ENCODE measurements at regions not wholly inside any gene's neighbourhood (a gene's known extent, or its start where the extent isn't known, plus 50 kb on each side); places are given as distances from the start of the nearest gene placed in this dataset.

DNA sequence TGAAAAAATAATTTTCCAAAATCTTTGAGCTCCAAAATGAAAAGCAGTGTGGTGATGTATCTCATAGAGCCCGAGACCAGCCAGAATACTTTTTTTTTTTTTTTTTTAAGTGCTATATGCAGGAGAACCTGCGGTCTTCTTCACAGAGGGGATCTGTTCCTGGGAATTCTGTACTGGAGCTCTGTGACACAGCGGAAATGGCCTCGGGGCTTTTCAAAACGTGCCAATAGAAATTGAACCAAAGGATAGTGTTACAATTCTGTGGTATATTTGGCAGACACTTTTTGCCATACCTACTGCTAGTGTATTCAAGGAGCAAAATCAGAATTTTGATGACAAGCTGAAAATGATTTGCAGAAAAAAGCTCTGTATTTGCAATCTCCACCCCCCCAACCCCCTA lies 1429.3 kb upstream of the LRRTM3 start:
- no peak overlapping the region for H3K4me3 ChIP-seq (ENCODE audit: low read depth, low read length)
- TF ChIP-seq, protein P1, sequence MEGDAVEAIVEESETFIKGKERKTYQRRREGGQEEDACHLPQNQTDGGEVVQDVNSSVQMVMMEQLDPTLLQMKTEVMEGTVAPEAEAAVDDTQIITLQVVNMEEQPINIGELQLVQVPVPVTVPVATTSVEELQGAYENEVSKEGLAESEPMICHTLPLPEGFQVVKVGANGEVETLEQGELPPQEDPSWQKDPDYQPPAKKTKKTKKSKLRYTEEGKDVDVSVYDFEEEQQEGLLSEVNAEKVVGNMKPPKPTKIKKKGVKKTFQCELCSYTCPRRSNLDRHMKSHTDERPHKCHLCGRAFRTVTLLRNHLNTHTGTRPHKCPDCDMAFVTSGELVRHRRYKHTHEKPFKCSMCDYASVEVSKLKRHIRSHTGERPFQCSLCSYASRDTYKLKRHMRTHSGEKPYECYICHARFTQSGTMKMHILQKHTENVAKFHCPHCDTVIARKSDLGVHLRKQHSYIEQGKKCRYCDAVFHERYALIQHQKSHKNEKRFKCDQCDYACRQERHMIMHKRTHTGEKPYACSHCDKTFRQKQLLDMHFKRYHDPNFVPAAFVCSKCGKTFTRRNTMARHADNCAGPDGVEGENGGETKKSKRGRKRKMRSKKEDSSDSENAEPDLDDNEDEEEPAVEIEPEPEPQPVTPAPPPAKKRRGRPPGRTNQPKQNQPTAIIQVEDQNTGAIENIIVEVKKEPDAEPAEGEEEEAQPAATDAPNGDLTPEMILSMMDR (IDR thresholded peaks at IDR 0.05; ENCODE audit: low read depth, low read length, missing control alignments) = no peak
- DNase-seq (ENCODE audit: low read depth) = no peak

DNA sequence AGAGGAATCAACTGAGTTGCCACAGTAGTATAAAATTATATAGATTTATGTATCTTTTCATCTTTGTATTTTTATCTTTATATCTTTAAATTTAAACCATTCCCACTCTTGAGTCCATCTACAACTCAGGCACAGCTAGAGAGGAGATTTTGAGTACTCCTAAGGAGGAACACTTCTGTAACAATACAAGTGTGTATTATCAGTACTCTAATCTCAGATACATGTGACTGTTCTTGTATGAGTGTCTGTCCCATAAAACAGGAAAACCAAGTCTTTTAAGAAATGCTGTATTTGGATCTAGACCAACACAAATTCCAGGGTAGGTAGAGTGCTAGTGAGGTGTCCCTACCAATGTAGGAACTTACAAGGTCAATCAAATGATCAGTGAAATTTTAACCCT lies 1428.0 kb upstream of the LRRTM3 start:
- no peak for DNase-seq (ENCODE audit: low read depth)
- H3K4me3 ChIP-seq (ENCODE audit: low read depth, low read length) = no peak overlapping the region
- TF ChIP-seq, protein P1 (IDR thresholded peaks at IDR 0.05; ENCODE audit: low read depth, low read length, missing control alignments) = no peak

DNA sequence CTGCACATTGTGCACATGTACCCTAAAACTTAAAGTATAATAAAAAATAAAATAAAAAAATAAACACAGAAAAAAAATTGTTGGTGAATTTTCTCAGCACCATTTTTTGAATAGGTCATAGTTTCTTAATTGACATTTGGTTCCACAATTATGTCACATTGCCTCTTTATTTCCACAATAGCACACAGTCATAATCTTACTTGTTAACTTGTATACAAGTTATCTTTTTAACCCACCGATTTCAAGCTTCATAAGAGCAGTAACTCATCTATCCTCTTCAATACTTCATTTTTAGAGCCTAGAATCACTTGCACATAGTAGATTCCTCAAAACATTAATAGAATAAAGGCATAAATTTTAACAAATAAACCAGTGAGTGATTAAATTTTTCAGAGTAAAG lies 1425.1 kb upstream of the LRRTM3 start:
- H3K4me3 ChIP-seq (ENCODE audit: low read depth, low read length) = no peak overlapping the region
- DNase-seq (ENCODE audit: low read depth) = no peak
- TF ChIP-seq, protein P1 (IDR thresholded peaks at IDR 0.05; ENCODE audit: low read depth, low read length, missing control alignments) = no peak

DNA sequence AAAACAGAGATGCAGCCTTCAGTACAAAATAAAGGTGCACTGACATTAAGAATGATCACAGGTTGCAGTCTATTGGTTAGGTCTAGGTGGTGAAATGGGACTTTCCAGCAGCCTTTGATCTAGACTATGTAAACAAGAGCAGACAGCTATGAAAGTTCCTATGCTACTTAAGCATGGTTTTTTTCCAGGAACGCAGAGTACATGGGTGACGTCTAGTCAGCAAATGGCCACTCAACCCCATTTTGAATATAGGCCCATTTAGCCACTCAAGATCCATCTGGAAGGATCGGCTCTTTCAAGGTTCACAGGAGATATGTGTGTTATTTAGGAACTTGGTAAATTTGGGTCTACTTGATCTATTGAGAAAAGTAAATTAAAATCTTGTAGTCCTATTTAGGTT lies 1424.6 kb upstream of the LRRTM3 start:
- DNase-seq (ENCODE audit: low read depth) = no peak
- H3K4me3 ChIP-seq (ENCODE audit: low read depth, low read length) = no peak overlapping the region
- TF ChIP-seq, protein P1 (IDR thresholded peaks at IDR 0.05; ENCODE audit: low read depth, low read length, missing control alignments) = no peak

DNA sequence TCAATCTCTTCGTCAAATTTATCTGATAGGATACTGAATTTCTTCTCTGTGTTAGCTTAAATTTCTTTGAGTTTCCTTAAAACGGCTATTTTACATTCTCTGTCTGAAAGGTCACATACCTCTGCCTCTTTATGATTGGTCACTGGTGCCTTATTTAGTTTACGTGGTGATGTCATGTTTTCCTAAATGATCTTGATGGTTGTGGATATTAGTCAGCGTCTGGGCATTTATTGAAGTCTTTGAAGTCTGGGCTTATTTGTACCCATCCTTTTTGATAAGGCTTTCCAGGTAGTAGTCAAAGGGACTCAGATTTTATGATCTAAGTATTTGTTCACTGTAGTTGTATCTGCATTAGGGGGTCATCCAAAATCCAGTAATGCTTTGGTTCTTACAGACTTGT lies 1407.5 kb upstream of the LRRTM3 start:
- TF ChIP-seq, protein P1 (IDR thresholded peaks at IDR 0.05; ENCODE audit: low read depth, low read length, missing control alignments) = no peak
- DNase-seq (ENCODE audit: low read depth) = no peak
- H3K4me3 ChIP-seq (ENCODE audit: low read depth, low read length) = no peak overlapping the region

DNA sequence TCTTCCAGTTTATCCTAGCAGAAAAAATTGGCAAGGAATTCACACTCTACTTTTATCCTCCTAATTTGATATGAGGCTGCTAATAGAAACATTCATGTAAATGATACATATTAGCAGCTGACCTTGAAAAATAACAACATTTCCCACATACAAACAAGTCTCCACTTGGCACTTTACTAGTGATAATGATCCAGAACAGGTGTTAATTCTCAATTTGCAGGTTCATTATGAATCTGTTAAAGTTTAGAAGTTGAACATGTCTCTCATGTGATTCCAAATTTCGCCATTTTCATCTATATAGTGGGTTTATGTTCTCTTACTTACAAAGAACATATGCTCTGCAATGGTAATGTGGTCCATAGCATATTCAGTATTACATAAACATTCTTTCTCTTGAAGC lies 1396.8 kb upstream of the LRRTM3 start:
- DNase-seq (ENCODE audit: low read depth) = no peak
- TF ChIP-seq, protein P1 (IDR thresholded peaks at IDR 0.05; ENCODE audit: low read depth, low read length, missing control alignments) = no peak
- no peak overlapping the region for H3K4me3 ChIP-seq (ENCODE audit: low read depth, low read length)

DNA sequence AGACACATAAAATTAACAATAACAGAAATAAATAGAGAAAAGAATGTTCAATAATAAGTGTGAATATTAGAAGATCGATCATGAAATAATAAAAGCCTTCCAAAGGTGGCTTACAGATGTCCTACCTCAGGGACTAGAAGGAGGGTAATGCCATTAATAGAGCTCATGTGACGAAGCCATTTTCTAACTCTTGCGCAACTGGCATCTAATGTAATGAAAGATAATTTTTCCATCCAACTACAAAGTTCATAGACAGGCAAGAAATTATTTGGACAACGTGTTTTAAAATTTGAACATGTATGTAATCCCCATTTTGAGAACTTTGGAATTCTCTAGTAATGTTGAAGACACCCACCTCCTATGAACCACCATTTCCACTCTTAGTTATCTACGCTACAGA lies 1394.3 kb upstream of the LRRTM3 start:
- TF ChIP-seq, protein P1 (IDR thresholded peaks at IDR 0.05; ENCODE audit: low read depth, low read length, missing control alignments) = no peak
- DNase-seq (ENCODE audit: low read depth) = no peak
- no peak overlapping the region for H3K4me3 ChIP-seq (ENCODE audit: low read depth, low read length)

Data from GM12864 (cell line).